HG03575 (cell line): ENCODE measurements at regions not wholly inside any gene's neighbourhood (a gene's known extent, or its start where the extent isn't known, plus 50 kb on each side); places are given as distances from the start of the nearest gene placed in this dataset.
"Not testable (repeated sequence)": the region's sequence is repeated elsewhere in the genome, so short reads cannot be mapped to it uniquely, and the experiment has no call there.

Experiments
- ATAC-seq: cut with Tn5 transposase; IDR thresholded peaks from one replicate; pipeline ENCODE4 v1.9.1; 2021; ENCODE audit not compliant: unreplicated experiment, insufficient number of reproducible peaks, low FRiP score; ENCODE audit errors: extremely low read depth

- no peak for ATAC-seq
These were observed 82.4 kb downstream of the GADD45G start for GRCh38 chr9:89687188-89687587.

- no peak for ATAC-seq
These were observed 83.0 kb downstream of the GADD45G start for GRCh38 chr9:89687848-89688247.

- ATAC-seq: not testable (repeated sequence)
These were observed 84.5 kb downstream of the GADD45G start for GRCh38 chr9:89689321-89689720.

- peak; percentile 83 for ATAC-seq
These were observed 85.6 kb downstream of the GADD45G start for GRCh38 chr9:89690334-89690912.

- ATAC-seq: no peak
These were observed 90.7 kb downstream of the GADD45G start for GRCh38 chr9:89695441-89695891.

GRCh38 chr9:89695979-89696378 lies 91.2 kb downstream of the GADD45G start:
- not testable (repeated sequence) for ATAC-seq

- no peak for ATAC-seq
These were observed 92.0 kb downstream of the GADD45G start for GRCh38 chr9:89696780-89697179.

GRCh38 chr9:89697553-89697952 lies 92.7 kb downstream of the GADD45G start:
- ATAC-seq: no peak

- no peak for ATAC-seq
These were observed 93.7 kb downstream of the GADD45G start for GRCh38 chr9:89698411-89699005.

- no peak for ATAC-seq
These were observed 94.8 kb downstream of the GADD45G start for GRCh38 chr9:89699646-89700045.

GRCh38 chr9:89701221-89701798 lies 96.5 kb downstream of the GADD45G start:
- ATAC-seq: no peak

- ATAC-seq: no peak
These were observed 97.6 kb downstream of the GADD45G start for GRCh38 chr9:89702401-89702800.

GRCh38 chr9:89705651-89706050 lies 100.8 kb downstream of the GADD45G start:
- no peak for ATAC-seq

- ATAC-seq: no peak
These were observed 101.3 kb downstream of the GADD45G start for GRCh38 chr9:89706086-89706485.

- ATAC-seq: no peak
These were observed 101.9 kb downstream of the GADD45G start for GRCh38 chr9:89706731-89707191.

- ATAC-seq: no peak
These were observed 105.9 kb downstream of the GADD45G start for GRCh38 chr9:89710697-89711096.

- no peak for ATAC-seq
These were observed 107.1 kb downstream of the GADD45G start for GRCh38 chr9:89711866-89712265.

GRCh38 chr9:89712283-89712682 lies 107.5 kb downstream of the GADD45G start:
- no peak for ATAC-seq

GRCh38 chr9:89714321-89714720 lies 109.5 kb downstream of the GADD45G start:
- ATAC-seq: no peak

- no peak for ATAC-seq
These were observed 110.6 kb downstream of the GADD45G start for GRCh38 chr9:89715318-89715858.
